ENCODE measurements at regions not wholly inside any gene's neighbourhood (a gene's known extent, or its start where the extent isn't known, plus 50 kb on each side); places are given as distances from the start of the nearest gene placed in this dataset.

- no peaks in the 10 kb centered on the region for H3K9me3 ChIP-seq
Measured at GRCh38 chr11:38723361-38723760, 2125.3 kb upstream of the RAG2 start.

GRCh38 chr11:38721586-38722315 is 2123.7 kb upstream of the RAG2 start:
- H3K4me1 ChIP-seq: no peaks in the 10 kb centered on the region
- no peak overlapping the region for H3K27ac ChIP-seq
- no peaks in the 10 kb centered on the region for H3K27me3 ChIP-seq (ENCODE audit: low read depth)
- no peak overlapping the region for H3K4me3 ChIP-seq
- DNase-seq (no peak), ATAC-seq (no peak)
- intact Hi-C loops (cut with DNase I): no loop called here
- H3K36me3 ChIP-seq: no peaks in the 10 kb centered on the region
- H3K9me3 ChIP-seq: no peaks in the 10 kb centered on the region
- TF ChIP-seq CTCF (IDR thresholded peaks at IDR 0.05): no peak

More at GRCh38 chr11:38723361-38723760, 2125.3 kb upstream of the RAG2 start:
- intact Hi-C loops (cut with DNase I): no loop called here
- Histone ChIP-seq H3K27ac (no peak overlapping the region), H3K36me3 (no peaks in the 10 kb centered on the region), H3K27me3 (ENCODE audit: low read depth) (no peaks in the 10 kb centered on the region), H3K4me1 (no peaks in the 10 kb centered on the region), H3K4me3 (no peak overlapping the region)
- no peak for ATAC-seq
- no peak for TF ChIP-seq CTCF (IDR thresholded peaks at IDR 0.05)
- DNase-seq: no peak

- DNase-seq (no peak), ATAC-seq (no peak)
- H3K4me3 ChIP-seq: no peak overlapping the region
- no peaks in the 10 kb centered on the region for H3K9me3 ChIP-seq
- no peaks in the 10 kb centered on the region for H3K36me3 ChIP-seq
- intact Hi-C loops (cut with DNase I): no loop called here
- no peaks in the 10 kb centered on the region for H3K4me1 ChIP-seq
- no peak overlapping the region for H3K27ac ChIP-seq
- TF ChIP-seq CTCF (IDR thresholded peaks at IDR 0.05): no peak
- H3K27me3 ChIP-seq (ENCODE audit: low read depth): no peaks in the 10 kb centered on the region
Measured at GRCh38 chr11:38718659-38719058, 2120.6 kb upstream of the RAG2 start.

- intact Hi-C loops (cut with DNase I): no loop called here
- DNase-seq (no peak), ATAC-seq (no peak)
- no peak for TF ChIP-seq CTCF (IDR thresholded peaks at IDR 0.05)
- H3K36me3 ChIP-seq: no peaks in the 10 kb centered on the region
- H3K27ac ChIP-seq: no peak overlapping the region
- no peaks in the 10 kb centered on the region for H3K27me3 ChIP-seq (ENCODE audit: low read depth)
- H3K4me1 ChIP-seq: no peaks in the 10 kb centered on the region
- no peaks in the 10 kb centered on the region for H3K9me3 ChIP-seq
- H3K4me3 ChIP-seq: no peak overlapping the region
Measured at GRCh38 chr11:38718049-38718448, 2120.0 kb upstream of the RAG2 start.

GRCh38 chr11:38711110-38711509 is 2113.1 kb upstream of the RAG2 start:
- H3K27ac ChIP-seq: no peak overlapping the region
- DNase-seq (no peak), ATAC-seq (no peak)
- intact Hi-C loops (cut with DNase I): no loop called here
- H3K9me3 ChIP-seq: no peaks in the 10 kb centered on the region
- no peaks in the 10 kb centered on the region for H3K27me3 ChIP-seq (ENCODE audit: low read depth)
- H3K4me3 ChIP-seq: no peak overlapping the region
- no peaks in the 10 kb centered on the region for H3K4me1 ChIP-seq
- TF ChIP-seq CTCF (IDR thresholded peaks at IDR 0.05): no peak
- H3K36me3 ChIP-seq: no peaks in the 10 kb centered on the region
